ENCODE measurements at regions not wholly inside any gene's neighbourhood (a gene's known extent, or its start where the extent isn't known, plus 50 kb on each side); places are given as distances from the start of the nearest gene placed in this dataset.
"Not testable (repeated sequence)": the region's sequence is repeated elsewhere in the genome, so short reads cannot be mapped to it uniquely, and the experiment has no call there.

- Histone ChIP-seq H3K36me3 (ENCODE audit: control insufficient read depth in 1 of 2, insufficient read depth in 2 of 2, low read length in 2 of 2) (no peaks in the 10 kb centered on the region), H3K4me3 (ENCODE audit: low read depth in 1 of 2, low read length in 2 of 2) (no peak overlapping the region), H3K9me3 (ENCODE audit: control insufficient read depth in 1 of 2, low read length in 2 of 2) (no peaks in the 10 kb centered on the region), H3K4me1 (ENCODE audit: control insufficient read depth in 1 of 2, insufficient read depth in 2 of 2, low read length in 2 of 2) (peaks cover 0 to 12% of the 10 kb centered on the region in 2 donors), H3K27ac (ENCODE audit: low read length) (no peak overlapping the region), H3K27me3 (ENCODE audit: low read depth, low read length) (no peaks in the 10 kb centered on the region)
Observed at GRCh38 chr6:134642819-134643218, 307.1 kb downstream of the ALDH8A1 start.

- H3K36me3 ChIP-seq (ENCODE audit: control insufficient read depth in 1 of 2, insufficient read depth in 2 of 2, low read length in 2 of 2): no peaks in the 10 kb centered on the region
- peaks cover 0 to 12% of the 10 kb centered on the region in 2 donors for H3K4me1 ChIP-seq (ENCODE audit: control insufficient read depth in 1 of 2, insufficient read depth in 2 of 2, low read length in 2 of 2)
- H3K27ac ChIP-seq (ENCODE audit: low read length): no peak overlapping the region
- H3K4me3 ChIP-seq (ENCODE audit: low read depth in 1 of 2, low read length in 2 of 2): no peak overlapping the region
- H3K9me3 ChIP-seq (ENCODE audit: control insufficient read depth in 1 of 2, low read length in 2 of 2): no peaks in the 10 kb centered on the region
- H3K27me3 ChIP-seq (ENCODE audit: low read depth, low read length): no peaks in the 10 kb centered on the region
Observed at GRCh38 chr6:134642279-134642678, 307.6 kb downstream of the ALDH8A1 start.

GRCh38 chr6:134640975-134641429 lies 308.9 kb downstream of the ALDH8A1 start:
- Histone ChIP-seq H3K36me3 (ENCODE audit: control insufficient read depth in 1 of 2, insufficient read depth in 2 of 2, low read length in 2 of 2) (no peaks in the 10 kb centered on the region), H3K27me3 (ENCODE audit: low read depth, low read length) (no peaks in the 10 kb centered on the region), H3K27ac (ENCODE audit: low read length) (no peak overlapping the region), H3K4me1 (ENCODE audit: control insufficient read depth in 1 of 2, insufficient read depth in 2 of 2, low read length in 2 of 2) (peaks cover 0 to 12% of the 10 kb centered on the region in 2 donors), H3K9me3 (ENCODE audit: control insufficient read depth in 1 of 2, low read length in 2 of 2) (no peaks in the 10 kb centered on the region), H3K4me3 (ENCODE audit: low read depth in 1 of 2, low read length in 2 of 2) (no peak overlapping the region)

- Histone ChIP-seq H3K9me3 (ENCODE audit: control insufficient read depth in 1 of 2, low read length in 2 of 2) (no peaks in the 10 kb centered on the region), H3K36me3 (ENCODE audit: control insufficient read depth in 1 of 2, insufficient read depth in 2 of 2, low read length in 2 of 2) (no peaks in the 10 kb centered on the region), H3K27me3 (ENCODE audit: low read depth, low read length) (no peaks in the 10 kb centered on the region), H3K27ac (ENCODE audit: low read length) (no peak overlapping the region), H3K4me3 (ENCODE audit: low read depth in 1 of 2, low read length in 2 of 2) (no peak overlapping the region), H3K4me1 (ENCODE audit: control insufficient read depth in 1 of 2, insufficient read depth in 2 of 2, low read length in 2 of 2) (peaks cover 0 to 12% of the 10 kb centered on the region in 2 donors)
Observed at GRCh38 chr6:134640229-134640628, 309.7 kb downstream of the ALDH8A1 start.

- no peak overlapping the region for H3K4me3 ChIP-seq (ENCODE audit: low read depth in 1 of 2, low read length in 2 of 2)
- H3K27ac ChIP-seq (ENCODE audit: low read length): no peak overlapping the region
- no peaks in the 10 kb centered on the region for H3K27me3 ChIP-seq (ENCODE audit: low read depth, low read length)
- H3K4me1 ChIP-seq (ENCODE audit: control insufficient read depth in 1 of 2, insufficient read depth in 2 of 2, low read length in 2 of 2): peaks cover 0 to 12% of the 10 kb centered on the region in 2 donors
- no peaks in the 10 kb centered on the region for H3K36me3 ChIP-seq (ENCODE audit: control insufficient read depth in 1 of 2, insufficient read depth in 2 of 2, low read length in 2 of 2)
- no peaks in the 10 kb centered on the region for H3K9me3 ChIP-seq (ENCODE audit: control insufficient read depth in 1 of 2, low read length in 2 of 2)
Observed at GRCh38 chr6:134637847-134638437, 312.0 kb downstream of the ALDH8A1 start.

GRCh38 chr6:134637282-134637681 lies 312.6 kb downstream of the ALDH8A1 start:
- Histone ChIP-seq H3K9me3 (ENCODE audit: control insufficient read depth in 1 of 2, low read length in 2 of 2) (no peaks in the 10 kb centered on the region), H3K4me1 (ENCODE audit: control insufficient read depth in 1 of 2, insufficient read depth in 2 of 2, low read length in 2 of 2) (peaks cover 0 to 11% of the 10 kb centered on the region in 2 donors), H3K27me3 (ENCODE audit: low read depth, low read length) (no peaks in the 10 kb centered on the region), H3K4me3 (ENCODE audit: low read depth in 1 of 2, low read length in 2 of 2) (no peak overlapping the region), H3K36me3 (ENCODE audit: control insufficient read depth in 1 of 2, insufficient read depth in 2 of 2, low read length in 2 of 2) (no peaks in the 10 kb centered on the region), H3K27ac (ENCODE audit: low read length) (no peak overlapping the region)

DNA sequence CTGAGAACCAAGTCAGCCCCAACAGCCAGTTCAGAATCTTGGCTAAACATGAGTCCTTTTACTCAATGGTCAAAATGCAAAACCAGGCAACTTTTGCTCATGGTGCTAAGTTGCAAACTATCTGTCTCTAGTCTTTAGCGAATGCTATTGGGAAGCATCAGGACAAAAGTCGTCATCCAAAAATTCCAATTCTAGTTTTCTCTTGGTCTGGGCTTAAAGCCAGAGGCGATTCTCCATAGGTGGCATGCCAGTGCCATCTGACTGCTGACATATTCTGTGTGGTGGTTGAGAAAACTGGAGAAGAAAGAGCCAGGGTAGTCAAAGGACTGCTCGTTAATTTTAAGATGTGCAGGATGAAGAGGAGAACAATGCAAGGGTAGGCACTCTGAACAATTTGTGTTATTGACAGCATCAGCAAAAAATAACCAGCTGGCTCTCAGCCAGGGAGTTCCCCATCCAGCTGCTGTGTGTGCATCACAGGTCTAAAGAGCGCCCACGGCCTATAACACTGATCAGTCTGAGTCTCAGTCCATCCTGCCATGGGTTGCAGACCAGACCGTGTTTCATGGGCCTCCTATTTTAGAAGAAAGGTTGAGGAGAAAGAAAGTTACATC lies 313.6 kb downstream of the ALDH8A1 start:
- no peaks in the 10 kb centered on the region for H3K9me3 ChIP-seq (ENCODE audit: control insufficient read depth in 1 of 2, low read length in 2 of 2)
- H3K27ac ChIP-seq (ENCODE audit: low read length): no peak overlapping the region
- peaks cover 0 to under 1% of the 10 kb centered on the region in 2 donors for H3K4me1 ChIP-seq (ENCODE audit: control insufficient read depth in 1 of 2, insufficient read depth in 2 of 2, low read length in 2 of 2)

DNA sequence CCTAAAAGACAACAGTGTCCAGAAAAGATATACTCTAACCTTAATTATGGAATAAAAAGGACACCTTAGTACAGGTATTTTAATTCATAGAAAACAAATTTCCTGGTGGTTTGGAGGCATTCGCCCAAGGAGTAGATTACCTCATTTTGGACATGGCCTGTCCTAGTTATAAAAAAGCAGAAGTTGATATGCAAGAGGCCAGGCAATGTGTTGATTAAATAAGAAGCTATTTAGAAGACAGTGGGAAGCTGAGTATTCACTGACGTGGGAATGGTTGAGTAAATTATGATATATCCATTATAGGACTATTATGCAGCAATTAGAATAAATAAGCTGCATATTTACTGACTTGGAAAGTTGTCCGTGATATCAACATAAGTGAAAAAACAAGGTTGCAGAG lies 314.9 kb downstream of the ALDH8A1 start:
- Histone ChIP-seq H3K4me1 (ENCODE audit: control insufficient read depth in 1 of 2, insufficient read depth in 2 of 2, low read length in 2 of 2) (no peaks in the 10 kb centered on the region), H3K27me3 (ENCODE audit: low read depth, low read length) (no peaks in the 10 kb centered on the region), H3K36me3 (ENCODE audit: control insufficient read depth in 1 of 2, insufficient read depth in 2 of 2, low read length in 2 of 2) (no peaks in the 10 kb centered on the region), H3K9me3 (ENCODE audit: control insufficient read depth in 1 of 2, low read length in 2 of 2) (no peaks in the 10 kb centered on the region), H3K27ac (ENCODE audit: low read length) (no peak overlapping the region), H3K4me3 (ENCODE audit: low read depth in 1 of 2, low read length in 2 of 2) (no peak overlapping the region)

More for the DNA sequence above, 313.6 kb downstream of the ALDH8A1 start:
- no peak overlapping the region for H3K4me3 ChIP-seq (ENCODE audit: low read depth in 1 of 2, low read length in 2 of 2)
- no peaks in the 10 kb centered on the region for H3K36me3 ChIP-seq (ENCODE audit: control insufficient read depth in 1 of 2, insufficient read depth in 2 of 2, low read length in 2 of 2)
- H3K27me3 ChIP-seq (ENCODE audit: low read depth, low read length): no peaks in the 10 kb centered on the region

- Histone ChIP-seq H3K36me3 (ENCODE audit: control insufficient read depth in 1 of 2, insufficient read depth in 2 of 2, low read length in 2 of 2) (no peaks in the 10 kb centered on the region), H3K27me3 (ENCODE audit: low read depth, low read length) (no peaks in the 10 kb centered on the region), H3K4me3 (ENCODE audit: low read depth in 1 of 2, low read length in 2 of 2) (no peak overlapping the region), H3K27ac (ENCODE audit: low read length) (no peak overlapping the region), H3K9me3 (ENCODE audit: control insufficient read depth in 1 of 2, low read length in 2 of 2) (no peaks in the 10 kb centered on the region), H3K4me1 (ENCODE audit: control insufficient read depth in 1 of 2, insufficient read depth in 2 of 2, low read length in 2 of 2) (no peaks in the 10 kb centered on the region)
Observed at GRCh38 chr6:134634466-134634865, 315.4 kb downstream of the ALDH8A1 start.

GRCh38 chr6:134632982-134633940 lies 315.3 kb upstream of the SGK1 start:
- H3K4me3 ChIP-seq (ENCODE audit: low read depth in 1 of 2, low read length in 2 of 2); H3K4me1 ChIP-seq (ENCODE audit: control insufficient read depth in 1 of 2, insufficient read depth in 2 of 2, low read length in 2 of 2); H3K9me3 ChIP-seq (ENCODE audit: control insufficient read depth in 1 of 2, low read length in 2 of 2); H3K27me3 ChIP-seq (ENCODE audit: low read depth, low read length); H3K36me3 ChIP-seq (ENCODE audit: control insufficient read depth in 1 of 2, insufficient read depth in 2 of 2, low read length in 2 of 2); H3K27ac ChIP-seq (ENCODE audit: low read length): not testable (repeated sequence)

DNA sequence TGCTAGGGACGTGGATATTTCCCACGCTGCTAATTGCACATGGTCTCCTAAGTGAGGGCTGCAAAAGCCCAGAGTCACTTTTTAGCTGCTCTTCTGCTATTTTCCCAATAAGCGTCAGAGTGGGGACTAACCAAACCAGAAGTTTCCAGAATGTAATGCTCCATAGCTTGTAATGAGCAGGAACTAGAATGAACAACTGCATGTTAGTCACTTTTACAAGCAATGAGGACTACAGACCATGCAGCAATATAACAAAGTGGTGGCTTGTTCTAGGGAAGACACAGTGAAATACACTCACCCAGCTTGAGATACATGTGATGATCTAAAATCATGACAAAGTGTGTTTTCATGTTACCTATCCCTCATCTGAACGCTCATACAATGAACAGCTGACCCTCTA lies 314.1 kb upstream of the SGK1 start:
- Histone ChIP-seq H3K27me3 (ENCODE audit: low read depth, low read length) (no peaks in the 10 kb centered on the region), H3K27ac (ENCODE audit: low read length) (no peak overlapping the region), H3K9me3 (ENCODE audit: control insufficient read depth in 1 of 2, low read length in 2 of 2) (no peaks in the 10 kb centered on the region), H3K36me3 (ENCODE audit: control insufficient read depth in 1 of 2, insufficient read depth in 2 of 2, low read length in 2 of 2) (no peaks in the 10 kb centered on the region), H3K4me1 (ENCODE audit: control insufficient read depth in 1 of 2, insufficient read depth in 2 of 2, low read length in 2 of 2) (no peaks in the 10 kb centered on the region), H3K4me3 (ENCODE audit: low read depth in 1 of 2, low read length in 2 of 2) (no peak overlapping the region)
